ENCODE measurements at regions not wholly inside any gene's neighbourhood (a gene's known extent, or its start where the extent isn't known, plus 50 kb on each side); places are given as distances from the start of the nearest gene placed in this dataset.

GRCh38 chr11:97356144-97356543, 966.3 kb downstream of the JRKL start:
- no peak for DNase-seq (ENCODE audit: extremely low read depth, low read depth)

- no peak for DNase-seq (ENCODE audit: extremely low read depth, low read depth)
These were observed 969.2 kb downstream of the JRKL start for GRCh38 chr11:97359016-97359415.

- peak; percentile 4 for DNase-seq (ENCODE audit: extremely low read depth, low read depth)
These were observed 972.1 kb downstream of the JRKL start for GRCh38 chr11:97361812-97362378.

GRCh38 chr11:97363331-97363730, 973.5 kb downstream of the JRKL start:
- DNase-seq (ENCODE audit: extremely low read depth, low read depth), result no peak

- no peak for DNase-seq (ENCODE audit: extremely low read depth, low read depth)
These were observed 974.2 kb downstream of the JRKL start for GRCh38 chr11:97364047-97364446.

GRCh38 chr11:97367406-97368083, 977.7 kb downstream of the JRKL start:
- no peak for DNase-seq (ENCODE audit: extremely low read depth, low read depth)

- DNase-seq (ENCODE audit: extremely low read depth, low read depth), result no peak
These were observed 999.5 kb downstream of the JRKL start for GRCh38 chr11:97389270-97389669.

- DNase-seq (ENCODE audit: extremely low read depth, low read depth), result no peak
These were observed 1008.4 kb downstream of the JRKL start for GRCh38 chr11:97398246-97398645.

GRCh38 chr11:97409141-97409540, 1019.3 kb downstream of the JRKL start:
- no peak for DNase-seq (ENCODE audit: extremely low read depth, low read depth)

GRCh38 chr11:97414801-97415200, 1025.0 kb downstream of the JRKL start:
- no peak for DNase-seq (ENCODE audit: extremely low read depth, low read depth)

GRCh38 chr11:97419729-97420128, 1029.9 kb downstream of the JRKL start:
- DNase-seq (ENCODE audit: extremely low read depth, low read depth), result no peak

GRCh38 chr11:97428247-97428790, 1038.5 kb downstream of the JRKL start:
- no peak for DNase-seq (ENCODE audit: extremely low read depth, low read depth)

GRCh38 chr11:97430877-97431276, 1041.1 kb downstream of the JRKL start:
- no peak for DNase-seq (ENCODE audit: extremely low read depth, low read depth)

- DNase-seq (ENCODE audit: extremely low read depth, low read depth), result no peak
These were observed 1043.1 kb downstream of the JRKL start for GRCh38 chr11:97432926-97433325.

GRCh38 chr11:97445561-97445960, 1055.7 kb downstream of the JRKL start:
- no peak for DNase-seq (ENCODE audit: extremely low read depth, low read depth)

GRCh38 chr11:97451441-97451840, 1061.6 kb downstream of the JRKL start:
- DNase-seq (ENCODE audit: extremely low read depth, low read depth), result no peak

- DNase-seq (ENCODE audit: extremely low read depth, low read depth), result peak; percentile 24
These were observed 1065.2 kb downstream of the JRKL start for GRCh38 chr11:97454988-97455387.

- DNase-seq (ENCODE audit: extremely low read depth, low read depth), result no peak
These were observed 1070.3 kb downstream of the JRKL start for GRCh38 chr11:97460091-97460490.

GRCh38 chr11:97461044-97461880, 1071.4 kb downstream of the JRKL start:
- no peak for DNase-seq (ENCODE audit: extremely low read depth, low read depth)

- no peak for DNase-seq (ENCODE audit: extremely low read depth, low read depth)
These were observed 1072.1 kb downstream of the JRKL start for GRCh38 chr11:97461934-97462333.

GRCh38 chr11:97463891-97464290, 1074.1 kb downstream of the JRKL start:
- no peak for DNase-seq (ENCODE audit: extremely low read depth, low read depth)

GRCh38 chr11:97471480-97471879, 1081.7 kb downstream of the JRKL start:
- no peak for DNase-seq (ENCODE audit: extremely low read depth, low read depth)

Measured in NCI-H460 (cell line).